Psoas muscle (tissue), 7 donors: ENCODE measurements at regions not wholly inside any gene's neighbourhood (a gene's known extent, or its start where the extent isn't known, plus 50 kb on each side); places are given as distances from the start of the nearest gene placed in this dataset.

Experiments used
- ATAC-seq, 4 donors: fragments of 200-7000 bp; cut with Tn5 transposase; one replicate each; pipeline ENCODE4 v1.9.1; 2020; ENCODE audit warnings: moderate library complexity in 3 of 4, mild to moderate bottlenecking in 2 of 4
- DNase-seq, 2 donors: peaks; one replicate each; pipeline ENCODE4 v3.0.0-alpha.2; 2020
- H3K27ac ChIP-seq: fragments of 200-600 bp; one replicate; pipeline ENCODE4 v1.8.0; 2022
- H3K27me3 ChIP-seq, 3 donors: fragments of 200-600 bp in 1 of 3; one replicate each; pipeline versions ENCODE4 v1.6.1 to v1.8.0; 2013 to 2022; ENCODE audit warnings: low read length in 2 of 3, mild to moderate bottlenecking in 2 of 3, moderate library complexity in 1 of 3; ENCODE audit not compliant: insufficient read depth in 3 of 3
- H3K36me3 ChIP-seq, 2 donors: fragments of 200-600 bp in 1 of 2; one replicate each; pipeline versions ENCODE4 v1.6.1 to v1.8.0; 2013 to 2022; ENCODE audit warnings: low read depth in 1 of 2, mild to moderate bottlenecking in 1 of 2, moderate library complexity in 1 of 2; ENCODE audit not compliant: insufficient read depth in 1 of 2
- H3K4me1 ChIP-seq: fragments of 200-600 bp; one replicate; pipeline ENCODE4 v1.8.0; 2022
- H3K4me3 ChIP-seq: fragments of 200-600 bp; one replicate; pipeline ENCODE4 v1.8.0; 2022; ENCODE audit warnings: mild to moderate bottlenecking
- H3K9me3 ChIP-seq: fragments of 200-600 bp; one replicate; pipeline ENCODE4 v1.8.0; 2022
- CTCF ChIP-seq: fragments of 200-600 bp; IDR thresholded peaks from one replicate; pipeline ENCODE4 v1.8.0; 2022; ENCODE audit warnings: antibody characterized with exemption
- WGBS, 3 donors: extraction: QIAGEN DNeasy Blood & Tissue Kit; methylation state at CpG; one replicate each; pipeline versions ENCODE4 v1.1.6 to v1.1.7; 2013; 5-methylcytosine and 5-hydroxymethylcytosine counted together
- intact Hi-C, 2 donors: fragments of 100-400 bp; cut with DNase I; formaldehyde crosslinking; loops; one replicate each; pipeline versions ENCODE4 v1.11.0 to v1.14.2; 2022
- donor health status: healthy with polysubstance abuse.
- donor health status: DM: no; HTN: no; CAD: no; lungs with moderate emphysema.
- donor health status: Bipolar disorder and iron deficiency.
- donor health status: healthy.
- donor health status: DM: yes; HTN: yes; CAD: no.
- donor health status: DM: no; HTN: no; CAD: no.
- donor health status: DM: yes; HTN: yes; CAD: no.

- TF ChIP-seq CTCF = no peak
- Histone ChIP-seq H3K4me1 (no peaks in the 10 kb centered on the region), H3K9me3 (no peaks in the 10 kb centered on the region), H3K27me3 (no peaks in the 10 kb centered on the region), H3K36me3 (no peaks in the 10 kb centered on the region), H3K4me3 (no peak overlapping the region), H3K27ac (no peak overlapping the region)
- DNase-seq (no peak), ATAC-seq (no peak)
- whole genome bisulfite sequencing, 3 donors = 78 to 90% (median 89%) methylated on average over 6 of the region's 6 CpGs
- intact Hi-C loops = no loop called here
These were observed 306.7 kb downstream of the NUAK1 start for GRCh38 chr12:105832021-105832420.

DNA sequence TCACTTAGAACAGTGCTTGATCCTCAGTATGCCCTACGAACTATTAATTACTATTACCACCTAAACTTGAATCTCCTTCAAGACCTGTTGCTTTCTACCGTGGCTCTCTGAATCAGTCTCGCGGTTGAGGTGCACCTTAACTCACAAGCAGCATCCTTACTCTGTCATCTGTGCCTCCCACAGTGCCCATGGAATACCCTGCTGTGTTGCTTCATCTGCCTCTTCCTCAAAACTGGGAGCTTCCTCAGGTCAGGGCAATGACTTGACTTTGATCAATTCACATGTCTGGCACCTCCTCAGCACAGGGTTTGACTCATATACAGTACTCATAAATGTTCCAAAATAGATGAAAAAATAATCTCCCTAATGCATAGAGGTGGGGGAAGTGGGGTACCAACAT, 305.9 kb downstream of the NUAK1 start:
- no peak overlapping the region for H3K4me3 ChIP-seq
- no peaks in the 10 kb centered on the region for H3K4me1 ChIP-seq
- no peak overlapping the region for H3K27ac ChIP-seq
- no peaks in the 10 kb centered on the region for H3K27me3 ChIP-seq
- intact Hi-C loops = no loop called here
- H3K9me3 ChIP-seq = no peaks in the 10 kb centered on the region
- WGBS, 3 donors = 81 to 95% (median 95%) methylated on average over 4 of the region's 4 CpGs
- TF ChIP-seq CTCF = no peak
- ATAC-seq = no peak
- no peaks in the 10 kb centered on the region for H3K36me3 ChIP-seq
- no peak for DNase-seq

- no peaks in the 10 kb centered on the region for H3K4me1 ChIP-seq
- ATAC-seq (no peak), DNase-seq (no peak)
- WGBS, 3 donors = 89 to 96% (median 90%) methylated on average over 2 of the region's 2 CpGs
- H3K4me3 ChIP-seq = no peak overlapping the region
- intact Hi-C loops = no loop called here
- H3K27me3 ChIP-seq = no peaks in the 10 kb centered on the region
- no peaks in the 10 kb centered on the region for H3K9me3 ChIP-seq
- H3K36me3 ChIP-seq = no peaks in the 10 kb centered on the region
- no peak for TF ChIP-seq CTCF
- no peak overlapping the region for H3K27ac ChIP-seq
These were observed 304.3 kb downstream of the NUAK1 start for GRCh38 chr12:105834496-105834895.

GRCh38 chr12:105835580-105836241, 303.0 kb downstream of the NUAK1 start:
- WGBS, 3 donors = 90 to 98% (median 91%) methylated on average over 4 of the region's 4 CpGs
- no peaks in the 10 kb centered on the region for H3K27me3 ChIP-seq
- H3K9me3 ChIP-seq = no peaks in the 10 kb centered on the region
- H3K4me1 ChIP-seq = no peaks in the 10 kb centered on the region
- no peak overlapping the region for H3K27ac ChIP-seq
- intact Hi-C loops = no loop called here
- no peak for DNase-seq
- no peaks in the 10 kb centered on the region for H3K36me3 ChIP-seq
- TF ChIP-seq CTCF = no peak
- no peak for ATAC-seq
- no peak overlapping the region for H3K4me3 ChIP-seq

GRCh38 chr12:105836242-105836622, 302.5 kb downstream of the NUAK1 start:
- H3K27ac ChIP-seq = no peak overlapping the region
- TF ChIP-seq CTCF = no peak
- ATAC-seq (no peak), DNase-seq (no peak)
- no peak overlapping the region for H3K4me3 ChIP-seq
- H3K36me3 ChIP-seq = no peaks in the 10 kb centered on the region
- no peaks in the 10 kb centered on the region for H3K9me3 ChIP-seq
- 91 to 96% (median 93%) methylated on average over 2 of the region's 2 CpGs for WGBS, 3 donors
- intact Hi-C loops = no loop called here
- no peaks in the 10 kb centered on the region for H3K27me3 ChIP-seq
- H3K4me1 ChIP-seq = no peaks in the 10 kb centered on the region
